ENCODE measurements at regions not wholly inside any gene's neighbourhood (a gene's known extent, or its start where the extent isn't known, plus 50 kb on each side); places are given as distances from the start of the nearest gene placed in this dataset.

DNA sequence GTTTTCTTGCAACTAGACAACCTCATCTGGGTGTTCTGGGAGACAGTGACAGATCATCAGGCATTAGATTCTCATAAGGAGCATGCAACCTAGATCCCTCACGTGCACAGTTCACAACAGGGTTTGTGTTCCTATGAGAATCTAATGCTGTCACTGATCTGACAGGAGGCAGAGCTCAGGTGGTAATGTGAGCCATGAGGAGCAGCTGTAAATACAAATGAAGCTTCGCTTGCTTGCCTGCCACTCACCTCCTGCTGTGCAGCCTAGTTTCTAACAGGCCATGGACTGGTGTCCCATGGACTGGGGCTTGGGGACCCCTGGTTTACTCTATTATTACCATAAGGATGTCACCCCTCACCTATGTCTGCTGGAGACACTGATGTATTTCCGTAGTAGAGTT lies 166.8 kb downstream of the PSAT1 start:
- Histone ChIP-seq H3K36me3 (ENCODE audit: control insufficient read depth in 1 of 2, insufficient read depth in 2 of 2, low read length in 1 of 2) (no peaks in the 10 kb centered on the region), H3K4me3 (ENCODE audit: low read length in 2 of 2) (no peak overlapping the region), H3K4me1 (ENCODE audit: control insufficient read depth in 1 of 2, insufficient read depth in 2 of 2, low read length in 2 of 2) (no peaks in the 10 kb centered on the region), H3K27ac (ENCODE audit: low read depth in 1 of 2, low read length in 2 of 2) (no peak overlapping the region), H3K9me3 (ENCODE audit: control insufficient read depth, low read length) (no peaks in the 10 kb centered on the region), H3K27me3 (ENCODE audit: control insufficient read depth in 1 of 2, insufficient read depth in 2 of 2, low read length in 1 of 2) (no peaks in the 10 kb centered on the region)
- 65 to 70% methylated on average over 3 of the region's 3 CpGs for WGBS, 2 donors
- no peak for ATAC-seq (ENCODE audit: low FRiP score)
- intact Hi-C loops (cut with DNase I) = no loop called here
- no peak for DNase-seq

DNA sequence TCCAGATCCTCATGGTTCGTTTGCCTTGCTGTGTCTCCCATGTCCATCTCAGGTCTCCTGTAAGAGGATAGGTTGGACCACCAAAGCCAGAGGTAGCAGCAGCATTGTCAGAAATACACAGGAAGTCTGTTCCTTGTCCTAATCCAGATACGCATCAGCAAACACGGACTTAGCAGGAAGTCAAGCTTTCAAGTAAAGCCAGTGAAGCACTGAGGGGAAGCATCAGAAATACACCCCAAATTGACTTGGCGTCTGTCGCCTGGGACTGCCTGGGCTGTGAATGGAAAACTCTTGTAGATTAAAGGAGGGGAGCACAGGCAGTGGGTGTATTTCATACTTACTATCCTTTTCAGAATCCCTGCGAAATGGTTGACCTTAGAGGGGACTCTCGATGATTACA lies 171.3 kb downstream of the PSAT1 start:
- 61 to 74% methylated on average over 7 of the region's 7 CpGs for WGBS, 2 donors
- H3K27ac ChIP-seq (ENCODE audit: low read depth in 1 of 2, low read length in 2 of 2) = no peak overlapping the region
- no peaks in the 10 kb centered on the region for H3K4me1 ChIP-seq (ENCODE audit: control insufficient read depth in 1 of 2, insufficient read depth in 2 of 2, low read length in 2 of 2)
- H3K4me3 ChIP-seq (ENCODE audit: low read length in 2 of 2) = no peak overlapping the region
- intact Hi-C loops (cut with DNase I) = no loop called here
- ATAC-seq (ENCODE audit: low FRiP score) = no peak
- H3K36me3 ChIP-seq (ENCODE audit: control insufficient read depth in 1 of 2, insufficient read depth in 2 of 2, low read length in 1 of 2) = no peaks in the 10 kb centered on the region
- H3K27me3 ChIP-seq (ENCODE audit: control insufficient read depth in 1 of 2, insufficient read depth in 2 of 2, low read length in 1 of 2) = no peaks in the 10 kb centered on the region
- peaks cover 2% of the 10 kb centered on the region for H3K9me3 ChIP-seq (ENCODE audit: control insufficient read depth, low read length)
- no peak for DNase-seq

DNA sequence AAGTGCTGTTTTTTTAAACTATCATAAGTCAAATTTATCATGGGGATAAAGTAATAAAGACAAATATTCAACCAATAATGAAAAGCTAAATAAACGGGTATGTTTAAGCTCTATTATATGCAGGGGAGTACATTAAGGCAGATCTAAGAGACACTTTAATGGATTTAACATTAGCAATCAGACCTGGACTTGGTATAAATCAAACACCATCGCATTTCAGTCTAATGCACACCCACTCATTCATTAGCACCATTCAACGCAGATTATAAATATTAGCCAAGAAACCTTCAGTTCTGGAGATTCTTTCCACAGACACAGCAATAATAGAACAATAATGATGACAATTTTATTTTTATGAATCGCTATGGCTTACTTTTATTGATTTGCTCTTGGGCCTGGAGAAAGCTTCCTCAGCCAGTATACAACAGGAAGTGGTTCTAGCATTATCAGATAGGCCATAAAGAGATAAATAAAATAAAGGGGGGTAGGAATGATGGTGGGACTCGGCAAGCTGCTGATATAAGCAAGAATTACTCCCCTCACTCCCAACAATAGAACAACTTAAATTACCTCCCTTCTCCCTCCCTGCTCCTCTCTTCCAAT lies 172.2 kb downstream of the PSAT1 start:
- DNase-seq = no peak
- no peak overlapping the region for H3K27ac ChIP-seq (ENCODE audit: low read depth in 1 of 2, low read length in 2 of 2)
- H3K4me1 ChIP-seq (ENCODE audit: control insufficient read depth in 1 of 2, insufficient read depth in 2 of 2, low read length in 2 of 2) = no peaks in the 10 kb centered on the region
- no peak overlapping the region for H3K4me3 ChIP-seq (ENCODE audit: low read length in 2 of 2)
- H3K36me3 ChIP-seq (ENCODE audit: control insufficient read depth in 1 of 2, insufficient read depth in 2 of 2, low read length in 1 of 2) = no peaks in the 10 kb centered on the region
- 64 to 70% methylated on average over 5 of the region's 5 CpGs for WGBS, 2 donors
- ATAC-seq (ENCODE audit: low FRiP score) = no peak
- intact Hi-C loops (cut with DNase I) = no loop called here
- H3K9me3 ChIP-seq (ENCODE audit: control insufficient read depth, low read length) = peaks cover 2% of the 10 kb centered on the region
- no peaks in the 10 kb centered on the region for H3K27me3 ChIP-seq (ENCODE audit: control insufficient read depth in 1 of 2, insufficient read depth in 2 of 2, low read length in 1 of 2)

DNA sequence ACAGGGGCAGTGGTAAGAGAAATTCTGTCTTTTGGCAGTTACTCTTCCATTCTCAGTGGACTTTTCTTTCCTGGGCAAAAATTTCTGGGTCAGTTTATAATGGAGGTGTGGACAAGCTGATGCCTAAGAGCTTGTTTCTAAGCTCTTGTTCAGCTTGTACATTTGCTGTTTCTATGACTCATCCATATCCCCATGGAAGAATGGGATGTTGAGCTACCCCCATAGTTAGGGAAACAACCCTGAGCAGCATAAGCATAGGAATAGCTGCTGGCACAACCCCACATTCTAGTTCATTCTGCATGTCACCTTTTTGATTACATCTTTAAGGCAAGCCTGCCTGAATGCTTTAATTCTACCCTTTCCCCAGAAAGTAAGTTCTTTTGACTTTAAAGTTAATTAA lies 173.3 kb downstream of the PSAT1 start:
- no peak overlapping the region for H3K27ac ChIP-seq (ENCODE audit: low read depth in 1 of 2, low read length in 2 of 2)
- DNase-seq = no peak
- H3K36me3 ChIP-seq (ENCODE audit: control insufficient read depth in 1 of 2, insufficient read depth in 2 of 2, low read length in 1 of 2) = no peaks in the 10 kb centered on the region
- H3K4me1 ChIP-seq (ENCODE audit: control insufficient read depth in 1 of 2, insufficient read depth in 2 of 2, low read length in 2 of 2) = no peaks in the 10 kb centered on the region
- no peaks in the 10 kb centered on the region for H3K27me3 ChIP-seq (ENCODE audit: control insufficient read depth in 1 of 2, insufficient read depth in 2 of 2, low read length in 1 of 2)
- peaks cover 2% of the 10 kb centered on the region for H3K9me3 ChIP-seq (ENCODE audit: control insufficient read depth, low read length)
- no peak for ATAC-seq (ENCODE audit: low FRiP score)
- H3K4me3 ChIP-seq (ENCODE audit: low read length in 2 of 2) = no peak overlapping the region
- intact Hi-C loops (cut with DNase I) = no loop called here

DNA sequence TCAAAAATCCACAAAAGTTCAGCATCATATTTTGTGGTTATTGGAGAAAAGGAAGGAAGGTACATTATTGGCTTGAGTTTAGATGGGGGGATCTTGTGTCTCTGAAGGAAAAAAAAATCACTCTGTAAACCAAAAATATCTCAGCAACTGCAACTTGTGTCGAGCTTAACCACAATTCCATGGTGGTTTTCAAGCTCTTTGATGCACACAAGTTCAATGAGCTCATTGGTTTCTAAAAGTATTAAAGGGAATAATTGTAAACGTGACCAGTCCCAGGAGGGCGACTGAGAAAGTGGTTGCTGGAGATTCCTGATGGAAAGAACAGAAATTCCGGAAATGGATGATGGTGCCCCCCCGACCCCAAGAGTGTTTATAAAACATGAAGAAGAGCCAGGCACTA lies 173.8 kb downstream of the PSAT1 start:
- no peak for ATAC-seq (ENCODE audit: low FRiP score)
- H3K27me3 ChIP-seq (ENCODE audit: control insufficient read depth in 1 of 2, insufficient read depth in 2 of 2, low read length in 1 of 2) = no peaks in the 10 kb centered on the region
- H3K4me3 ChIP-seq (ENCODE audit: low read length in 2 of 2) = no peak overlapping the region
- no peak for DNase-seq
- H3K4me1 ChIP-seq (ENCODE audit: control insufficient read depth in 1 of 2, insufficient read depth in 2 of 2, low read length in 2 of 2) = no peaks in the 10 kb centered on the region
- H3K27ac ChIP-seq (ENCODE audit: low read depth in 1 of 2, low read length in 2 of 2) = no peak overlapping the region
- peaks cover 2% of the 10 kb centered on the region for H3K9me3 ChIP-seq (ENCODE audit: control insufficient read depth, low read length)
- intact Hi-C loops (cut with DNase I) = no loop called here
- WGBS, 2 donors = 68 to 74% methylated on average over 5 of the region's 5 CpGs
- H3K36me3 ChIP-seq (ENCODE audit: control insufficient read depth in 1 of 2, insufficient read depth in 2 of 2, low read length in 1 of 2) = no peaks in the 10 kb centered on the region

DNA sequence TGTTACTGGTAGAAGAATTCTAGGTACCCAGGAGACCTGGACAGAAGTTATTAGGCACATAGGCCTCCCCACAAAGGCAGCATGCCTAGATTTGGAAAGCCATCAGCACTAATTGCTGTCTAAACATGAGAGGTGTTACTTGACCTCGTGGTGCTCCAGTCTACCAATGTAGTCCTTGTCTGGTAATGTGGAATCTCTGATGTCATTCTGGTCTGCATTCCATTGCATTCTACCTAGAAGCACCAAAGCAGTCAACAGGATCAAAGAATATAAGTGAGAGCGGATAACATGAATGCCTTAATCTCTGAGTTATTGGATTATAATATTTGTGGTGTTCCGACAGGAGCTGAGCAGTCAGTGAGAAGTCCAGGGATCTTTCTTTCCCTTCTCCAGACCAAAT lies 175.2 kb downstream of the PSAT1 start:
- Histone ChIP-seq H3K4me3 (ENCODE audit: low read length in 2 of 2) (no peak overlapping the region), H3K27ac (ENCODE audit: low read depth in 1 of 2, low read length in 2 of 2) (no peak overlapping the region), H3K27me3 (ENCODE audit: control insufficient read depth in 1 of 2, insufficient read depth in 2 of 2, low read length in 1 of 2) (no peaks in the 10 kb centered on the region), H3K9me3 (ENCODE audit: control insufficient read depth, low read length) (peaks cover 2% of the 10 kb centered on the region), H3K4me1 (ENCODE audit: control insufficient read depth in 1 of 2, insufficient read depth in 2 of 2, low read length in 2 of 2) (no peaks in the 10 kb centered on the region), H3K36me3 (ENCODE audit: control insufficient read depth in 1 of 2, insufficient read depth in 2 of 2, low read length in 1 of 2) (no peaks in the 10 kb centered on the region)
- intact Hi-C loops (cut with DNase I) = no loop called here
- ATAC-seq (ENCODE audit: low FRiP score) (no peak), DNase-seq (no peak)
- WGBS, 2 donors = 70% methylated on average over 3 of the region's 3 CpGs

DNA sequence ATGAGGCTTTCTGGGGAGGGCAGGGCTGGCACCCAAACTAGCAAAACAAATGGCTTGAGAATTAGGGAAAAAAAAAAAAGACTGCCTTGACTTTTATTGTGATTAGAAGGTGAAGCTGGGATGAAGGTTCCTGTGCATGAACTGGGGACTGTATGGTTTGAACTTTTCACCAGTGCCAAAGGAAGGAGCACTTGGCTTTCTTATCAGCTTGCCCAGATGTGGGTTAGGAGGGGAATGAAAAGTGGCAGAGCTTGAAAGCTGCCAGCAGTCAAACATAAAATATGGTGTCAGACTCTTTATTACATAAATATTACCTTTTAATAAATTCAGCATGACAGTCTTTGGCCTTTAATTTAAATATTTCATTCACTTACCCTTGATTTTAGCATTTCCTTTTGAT lies 182.5 kb downstream of the PSAT1 start:
- no peaks in the 10 kb centered on the region for H3K36me3 ChIP-seq (ENCODE audit: control insufficient read depth in 1 of 2, insufficient read depth in 2 of 2, low read length in 1 of 2)
- ATAC-seq (ENCODE audit: low FRiP score) (no peak), DNase-seq (no peak)
- H3K4me1 ChIP-seq (ENCODE audit: control insufficient read depth in 1 of 2, insufficient read depth in 2 of 2, low read length in 2 of 2) = no peaks in the 10 kb centered on the region
- no peak overlapping the region for H3K4me3 ChIP-seq (ENCODE audit: low read length in 2 of 2)
- no peaks in the 10 kb centered on the region for H3K27me3 ChIP-seq (ENCODE audit: control insufficient read depth in 1 of 2, insufficient read depth in 2 of 2, low read length in 1 of 2)
- no peak overlapping the region for H3K27ac ChIP-seq (ENCODE audit: low read depth in 1 of 2, low read length in 2 of 2)
- peaks cover 1% of the 10 kb centered on the region for H3K9me3 ChIP-seq (ENCODE audit: control insufficient read depth, low read length)
- intact Hi-C loops (cut with DNase I) = no loop called here

DNA sequence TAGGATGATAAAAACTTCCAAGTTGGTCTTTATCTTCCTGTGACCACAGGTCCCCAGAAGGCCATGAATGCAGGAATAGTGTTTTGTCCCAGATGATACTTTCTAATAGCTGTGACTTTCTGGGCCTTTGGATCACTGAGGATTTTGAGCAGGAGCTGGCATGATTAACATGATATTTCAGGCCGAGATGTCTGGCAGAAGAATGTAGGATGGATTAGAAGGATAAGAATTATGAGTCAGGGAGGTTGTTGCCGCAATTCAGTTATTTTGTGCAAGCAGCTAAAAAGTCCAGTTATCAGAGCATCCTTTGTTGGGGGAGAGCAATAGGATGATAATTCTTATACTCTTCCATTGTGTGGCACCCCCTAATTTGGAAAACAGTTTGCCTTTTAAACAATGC lies 189.7 kb downstream of the PSAT1 start:
- Histone ChIP-seq H3K27ac (ENCODE audit: low read depth in 1 of 2, low read length in 2 of 2) (no peak overlapping the region), H3K4me3 (ENCODE audit: low read length in 2 of 2) (no peak overlapping the region), H3K36me3 (ENCODE audit: control insufficient read depth in 1 of 2, insufficient read depth in 2 of 2, low read length in 1 of 2) (no peaks in the 10 kb centered on the region), H3K4me1 (ENCODE audit: control insufficient read depth in 1 of 2, insufficient read depth in 2 of 2, low read length in 2 of 2) (no peaks in the 10 kb centered on the region), H3K27me3 (ENCODE audit: control insufficient read depth in 1 of 2, insufficient read depth in 2 of 2, low read length in 1 of 2) (no peaks in the 10 kb centered on the region), H3K9me3 (ENCODE audit: control insufficient read depth, low read length) (no peaks in the 10 kb centered on the region)
- WGBS, 2 donors = 69 to 70% methylated on average over 2 of the region's 2 CpGs
- DNase-seq (no peak), ATAC-seq (ENCODE audit: low FRiP score) (no peak)
- intact Hi-C loops (cut with DNase I) = no loop called here

DNA sequence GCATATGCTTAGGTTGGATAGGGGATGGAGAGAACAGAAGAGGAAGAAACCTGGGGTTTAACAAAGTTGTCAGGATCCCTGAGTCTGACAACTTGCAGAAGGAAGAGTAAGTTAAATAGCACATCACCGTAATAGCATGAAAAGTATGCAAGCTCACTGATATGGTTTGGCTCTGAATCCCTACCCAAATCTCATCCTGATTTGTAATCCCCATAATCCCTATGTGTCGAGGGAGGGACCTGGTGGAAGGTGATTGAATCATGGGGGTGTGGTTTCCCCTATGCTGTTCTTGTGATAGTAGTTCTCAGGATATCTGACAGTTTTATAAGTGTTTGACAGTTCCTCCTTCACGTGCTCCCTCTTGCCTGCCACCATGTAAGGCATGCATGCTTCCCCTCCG lies 193.3 kb downstream of the PSAT1 start:
- no peaks in the 10 kb centered on the region for H3K27me3 ChIP-seq (ENCODE audit: control insufficient read depth in 1 of 2, insufficient read depth in 2 of 2, low read length in 1 of 2)
- H3K4me1 ChIP-seq (ENCODE audit: control insufficient read depth in 1 of 2, insufficient read depth in 2 of 2, low read length in 2 of 2) = no peaks in the 10 kb centered on the region
- WGBS, 2 donors = 71 to 82% methylated on average over 4 of the region's 4 CpGs
- H3K27ac ChIP-seq (ENCODE audit: low read depth in 1 of 2, low read length in 2 of 2) = no peak overlapping the region
- no peaks in the 10 kb centered on the region for H3K9me3 ChIP-seq (ENCODE audit: control insufficient read depth, low read length)
- no peak overlapping the region for H3K4me3 ChIP-seq (ENCODE audit: low read length in 2 of 2)
- no peak for DNase-seq
- ATAC-seq (ENCODE audit: low FRiP score) = no peak
- intact Hi-C loops (cut with DNase I) = no loop called here
- H3K36me3 ChIP-seq (ENCODE audit: control insufficient read depth in 1 of 2, insufficient read depth in 2 of 2, low read length in 1 of 2) = no peaks in the 10 kb centered on the region
